GM12873 (cell line): ENCODE measurements at regions not wholly inside any gene's neighbourhood (a gene's known extent, or its start where the extent isn't known, plus 50 kb on each side); places are given as distances from the start of the nearest gene placed in this dataset.

Experiments used
- CTCF ChIP-seq: IDR thresholded peaks from 2 replicates; pipeline ENCODE4 v1.5.1; 2012; ENCODE audit warnings: low read depth, mild to moderate bottlenecking, moderate library complexity, low read length, control low read depth; ENCODE audit not compliant: insufficient read depth; ENCODE audit errors: missing control alignments

- TF ChIP-seq CTCF: no peak
These were observed 73.9 kb upstream of the NRSN1 start for GRCh38 chr6:24051942-24052589.

GRCh38 chr6:24052590-24052961 is 73.4 kb upstream of the NRSN1 start:
- TF ChIP-seq CTCF: no peak

- no peak for TF ChIP-seq CTCF
These were observed 73.0 kb upstream of the NRSN1 start for GRCh38 chr6:24053057-24053456.

GRCh38 chr6:24054388-24054787 is 71.6 kb upstream of the NRSN1 start:
- TF ChIP-seq CTCF: no peak

- TF ChIP-seq CTCF: no peak
These were observed 69.4 kb upstream of the NRSN1 start for GRCh38 chr6:24056567-24056966.

- TF ChIP-seq CTCF: no peak
These were observed 69.0 kb upstream of the NRSN1 start for GRCh38 chr6:24057030-24057429.

- no peak for TF ChIP-seq CTCF
These were observed 64.8 kb upstream of the NRSN1 start for GRCh38 chr6:24060982-24061754.
